GM23338 (cell line): ENCODE measurements at regions not wholly inside any gene's neighbourhood (a gene's known extent, or its start where the extent isn't known, plus 50 kb on each side); places are given as distances from the start of the nearest gene placed in this dataset.

Experiments
- CTCF ChIP-seq, 2 experiments: fragments of 200-600 bp in 1 of 2; sonication (generic) in 1 of 2; conservative IDR thresholded peaks; 2 replicates each; pipeline versions ENCODE4 v1.5.1 to v1.6.1; 2016 to 2017; ENCODE audit warnings: antibody characterized with exemption in 2 of 2, low read depth in 2 of 2, mild to moderate bottlenecking in 2 of 2, moderate library complexity in 1 of 2
- EZH2 ChIP-seq: fragments of 200-600 bp; sonication (generic); IDR thresholded peaks from one replicate; pipeline ENCODE4 v1.8.0; 2017; ENCODE audit warnings: antibody characterized with exemption, mild to moderate bottlenecking, low read depth; ENCODE audit not compliant: unreplicated experiment

GRCh38 chr4:138444260-138444659 is 202.1 kb upstream of the SLC7A11 start:
- TF ChIP-seq EZH2: no peak
- no peak for TF ChIP-seq CTCF (conservative IDR thresholded peaks at IDR 0.05; ENCODE audit: low read depth in 2 of 2)
